Right ventricle myocardium superior (tissue), 1 donor: ENCODE measurements at regions not wholly inside any gene's neighbourhood (a gene's known extent, or its start where the extent isn't known, plus 50 kb on each side); places are given as distances from the start of the nearest gene placed in this dataset.

Experiments
- ATAC-seq: fragments of 200-7000 bp; cut with Tn5 transposase; one replicate; pipeline ENCODE4 v1.9.1; 2020; ENCODE audit warnings: mild to moderate bottlenecking; ENCODE audit not compliant: poor library complexity
- DNase-seq: peaks from one replicate; pipeline ENCODE4 v3.0.0-alpha.2; 2020
- intact Hi-C: fragments of 100-400 bp; cut with DNase I; formaldehyde crosslinking; loops from one replicate; pipeline ENCODE4 v1.11.2; 2022
- donor health status: DM: no; HTN: yes; CAD: no; lungs with severe emphysema.

DNA sequence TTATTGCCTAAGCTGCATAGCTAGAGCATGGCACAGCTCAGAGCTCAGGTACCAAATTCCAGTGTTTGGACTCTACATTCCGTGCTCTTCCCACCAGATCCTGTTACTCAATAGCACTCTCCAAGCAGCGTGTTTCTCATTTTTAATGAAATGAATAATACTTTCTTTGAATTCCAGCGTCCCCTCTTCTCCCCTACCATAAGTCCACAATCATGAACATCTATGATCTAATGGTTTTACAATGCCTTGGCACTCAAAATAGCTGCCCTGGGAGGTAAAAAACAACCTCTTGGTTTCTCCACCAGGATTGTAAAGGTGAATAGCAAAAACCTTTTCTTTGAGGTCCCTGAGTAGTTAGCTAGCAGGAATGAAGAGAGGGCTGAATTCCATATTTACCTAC, 480.0 kb upstream of the PKN2 start:
- DNase-seq (no peak), ATAC-seq (no peak)
- intact Hi-C loops: no loop called here

DNA sequence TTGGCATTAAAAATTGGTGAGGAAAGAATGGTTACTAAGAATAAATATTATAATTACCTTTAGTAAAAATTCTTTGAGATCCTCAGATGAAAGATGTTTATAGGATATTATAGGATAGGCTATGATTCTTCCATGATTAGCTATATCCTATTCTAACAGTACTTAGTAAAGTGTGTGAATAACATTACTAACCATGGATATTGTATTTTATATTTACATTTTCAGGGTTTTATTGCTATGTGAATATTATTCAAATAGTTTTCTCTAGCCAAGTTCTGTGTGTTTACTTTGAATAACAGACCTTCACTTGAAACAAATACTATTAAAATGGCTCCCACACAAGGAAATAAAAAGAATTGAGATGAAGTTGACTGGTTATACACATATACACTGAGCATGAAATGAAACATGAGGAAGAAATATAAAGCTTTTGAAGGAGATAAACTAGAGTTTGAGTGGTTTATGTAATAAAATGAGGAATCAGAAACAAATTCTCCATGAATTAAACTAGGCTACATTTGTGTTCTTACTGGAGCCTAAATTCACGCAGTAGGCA, 479.4 kb upstream of the PKN2 start:
- ATAC-seq (no peak), DNase-seq (no peak)
- intact Hi-C loops: no loop called here

DNA sequence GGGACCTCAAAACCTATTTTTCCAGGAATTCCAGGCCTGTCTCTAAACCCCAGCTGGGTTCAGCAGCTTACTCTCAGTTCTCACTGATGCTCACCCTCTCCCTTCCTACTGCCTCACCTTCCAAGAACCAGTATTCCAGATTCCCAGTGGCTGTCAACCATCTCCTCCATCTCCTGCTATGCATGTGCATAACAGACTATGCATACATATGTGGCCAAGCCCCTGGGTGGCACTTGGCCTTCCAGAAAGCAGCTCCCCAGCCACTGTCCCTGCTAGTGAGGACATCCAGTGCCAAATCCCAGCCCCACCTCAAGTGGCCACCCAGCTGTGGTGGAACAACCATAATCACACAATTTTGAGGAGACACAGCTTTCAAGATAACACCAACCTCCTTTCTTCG, 475.7 kb upstream of the PKN2 start:
- intact Hi-C loops: no loop called here
- ATAC-seq (no peak), DNase-seq (no peak)

DNA sequence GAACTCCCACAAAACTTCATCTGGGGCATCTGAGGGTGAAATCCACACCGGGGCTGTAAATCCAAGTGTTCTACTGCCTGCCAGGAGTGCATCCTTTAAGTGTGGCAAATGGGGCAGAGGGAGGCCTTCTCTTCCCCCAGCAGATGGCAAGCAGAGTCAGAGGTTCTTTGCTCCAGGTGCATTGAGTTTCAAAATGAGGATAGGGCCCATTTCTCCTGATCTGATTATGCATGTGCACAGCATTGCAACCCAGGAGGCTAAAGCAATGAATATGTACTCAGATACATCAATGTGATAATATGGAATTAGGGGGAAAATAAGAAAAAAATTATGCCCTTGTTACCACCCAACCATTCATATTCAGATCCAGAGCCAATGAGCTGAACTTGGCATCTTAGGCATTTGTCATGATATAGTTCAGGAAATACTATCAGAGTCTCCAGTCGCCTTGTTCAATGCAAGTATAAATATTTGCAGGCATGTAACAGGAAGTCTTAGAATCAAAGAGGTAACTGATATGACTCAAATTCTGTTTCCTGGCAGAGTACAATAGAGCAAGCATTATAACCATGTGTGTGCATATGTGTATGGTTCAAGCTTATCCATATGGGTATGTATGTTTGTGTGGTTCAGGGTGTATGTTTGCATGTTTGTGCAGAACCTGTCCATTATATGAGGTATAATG, 473.8 kb upstream of the PKN2 start:
- DNase-seq: no peak
- no peak for ATAC-seq
- intact Hi-C loops: no loop called here

GRCh38 chr1:88216441-88216840, 467.6 kb upstream of the PKN2 start:
- DNase-seq: no peak
- intact Hi-C loops: no loop called here
- ATAC-seq: no peak

GRCh38 chr1:88217386-88217785, 466.7 kb upstream of the PKN2 start:
- intact Hi-C loops: no loop called here
- ATAC-seq (no peak), DNase-seq (no peak)

DNA sequence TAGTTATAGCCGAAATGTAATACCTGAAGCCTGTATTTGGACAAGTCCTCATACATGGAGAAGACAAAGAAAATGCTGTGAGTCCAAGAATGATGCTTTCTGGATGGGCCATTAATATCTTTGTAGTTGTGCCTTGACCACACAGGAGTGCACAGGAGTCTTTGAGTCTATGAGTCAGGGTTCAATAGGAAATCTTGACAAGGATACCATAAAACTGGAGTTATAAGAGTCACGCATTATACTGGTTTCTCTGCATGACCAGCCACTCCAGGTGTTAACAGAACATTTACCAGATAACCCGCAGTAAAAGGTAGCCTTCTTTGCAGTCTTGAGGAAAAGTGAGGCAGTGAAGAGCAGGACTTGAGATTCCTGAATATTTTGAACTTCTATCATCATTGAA, 464.6 kb upstream of the PKN2 start:
- ATAC-seq: no peak
- no peak for DNase-seq
- intact Hi-C loops: no loop called here

DNA sequence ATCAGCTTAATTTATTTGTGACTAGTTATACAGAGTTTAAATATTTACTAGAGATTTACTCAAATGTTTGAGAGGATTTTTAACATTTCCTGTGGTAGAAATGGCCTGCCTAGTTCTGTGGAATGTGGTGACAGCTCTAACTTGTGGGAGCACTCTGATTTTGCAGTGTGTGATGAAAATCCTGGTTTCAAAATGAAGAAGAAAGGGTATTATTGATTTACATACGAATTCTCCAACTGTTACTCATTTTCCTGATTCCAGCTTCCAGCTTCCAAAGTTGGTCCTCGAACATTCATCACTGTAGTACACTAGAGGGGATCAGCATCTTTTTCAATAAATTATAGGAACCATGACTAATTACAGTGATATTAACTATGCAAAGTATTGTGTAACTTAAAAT, 462.7 kb upstream of the PKN2 start:
- intact Hi-C loops: no loop called here
- DNase-seq (no peak), ATAC-seq (no peak)

GRCh38 chr1:88224906-88225305, 459.2 kb upstream of the PKN2 start:
- ATAC-seq: no peak
- intact Hi-C loops: no loop called here

GRCh38 chr1:88228114-88228513, 456.0 kb upstream of the PKN2 start:
- intact Hi-C loops: no loop called here
- no peak for ATAC-seq

More at GRCh38 chr1:88224906-88225305, 459.2 kb upstream of the PKN2 start:
- no peak for DNase-seq

GRCh38 chr1:88230126-88230525, 453.9 kb upstream of the PKN2 start:
- no peak for DNase-seq
- no peak for ATAC-seq
- intact Hi-C loops: no loop called here

More at GRCh38 chr1:88228114-88228513, 456.0 kb upstream of the PKN2 start:
- no peak for DNase-seq

GRCh38 chr1:88237058-88237457, 447.0 kb upstream of the PKN2 start:
- no peak for DNase-seq
- no peak for ATAC-seq
- intact Hi-C loops: no loop called here

DNA sequence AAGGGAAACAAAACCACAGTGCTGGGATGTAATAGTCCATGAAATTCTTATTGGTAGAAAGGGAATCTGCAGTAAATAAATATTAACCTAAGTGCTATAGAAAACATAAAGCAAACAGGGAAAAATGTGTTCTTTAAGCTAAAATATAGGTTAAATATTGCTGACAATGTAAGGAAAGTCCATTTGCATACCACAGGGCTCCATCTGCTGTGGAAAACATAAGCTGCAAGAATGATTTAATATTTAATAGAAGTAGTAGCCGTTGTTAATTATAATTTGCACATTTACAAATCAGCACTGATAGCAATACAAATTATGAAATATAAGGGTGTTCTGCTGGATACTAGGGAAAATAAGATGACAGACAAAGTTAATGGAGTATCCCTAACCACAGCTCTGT, 444.9 kb upstream of the PKN2 start:
- no peak for ATAC-seq
- intact Hi-C loops: no loop called here
- no peak for DNase-seq

DNA sequence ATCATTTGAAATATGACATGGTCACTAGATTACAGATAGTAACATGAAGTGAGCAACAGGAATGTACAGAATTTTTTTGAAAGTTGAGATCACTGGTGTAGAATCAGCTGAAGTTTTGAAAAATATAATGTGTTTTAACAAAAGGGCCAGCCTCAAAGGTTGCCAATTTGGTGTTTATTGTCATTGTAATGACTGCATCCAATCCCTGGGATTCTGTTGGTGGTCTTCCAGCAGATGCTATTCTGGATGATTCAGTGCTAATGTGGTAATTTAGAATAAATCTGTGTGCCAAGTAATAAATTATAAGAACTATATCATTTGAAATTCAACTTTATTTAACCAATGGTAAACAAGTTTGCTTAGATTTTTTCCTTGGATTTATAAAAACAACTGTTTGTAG, 436.4 kb upstream of the PKN2 start:
- ATAC-seq (no peak), DNase-seq (no peak)
- intact Hi-C loops: no loop called here

DNA sequence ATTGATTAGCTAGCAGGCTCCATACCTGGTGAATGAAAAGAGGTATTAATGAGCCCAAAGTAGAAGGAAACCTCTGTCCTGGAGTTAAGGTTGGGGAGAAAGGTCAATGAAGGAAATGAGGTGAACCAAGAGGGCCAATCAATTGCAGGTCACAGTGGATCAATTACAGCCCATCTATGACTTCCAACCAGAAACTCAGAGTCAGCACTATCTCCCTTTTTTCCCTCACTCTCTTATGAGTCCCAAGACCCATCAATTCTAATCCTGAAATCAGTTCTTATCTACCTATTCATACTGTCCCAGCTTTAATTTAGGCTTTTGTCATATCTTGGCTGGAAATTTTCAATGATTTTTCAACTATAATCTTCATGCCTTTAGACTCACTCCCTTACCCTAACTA, 433.2 kb upstream of the PKN2 start:
- no peak for DNase-seq
- ATAC-seq: no peak
- intact Hi-C loops: no loop called here

DNA sequence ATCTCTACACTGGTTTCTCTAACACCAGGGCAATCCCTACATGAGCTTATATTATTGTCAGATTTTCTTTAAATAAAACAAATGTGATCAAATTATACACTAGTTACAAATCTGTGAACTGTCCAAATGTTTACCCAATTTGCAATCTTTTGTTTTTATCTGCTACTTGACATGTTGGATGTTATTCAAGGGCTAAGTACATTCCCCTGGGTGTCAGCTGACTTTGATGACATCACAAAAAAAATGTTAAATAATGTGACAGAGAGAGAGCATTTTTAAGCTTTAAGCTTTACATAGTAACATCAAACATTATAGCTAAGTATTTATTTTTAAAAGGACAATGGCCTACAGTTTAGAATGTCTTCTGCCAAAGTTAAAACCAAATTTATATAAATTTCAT, 431.3 kb upstream of the PKN2 start:
- ATAC-seq (no peak), DNase-seq (no peak)
- intact Hi-C loops: no loop called here

- ATAC-seq (no peak), DNase-seq (no peak)
- intact Hi-C loops: no loop called here
Measured at GRCh38 chr1:88265606-88266005, 418.5 kb upstream of the PKN2 start.

- DNase-seq (no peak), ATAC-seq (no peak)
- intact Hi-C loops: no loop called here
Measured at GRCh38 chr1:88266051-88266450, 418.0 kb upstream of the PKN2 start.

DNA sequence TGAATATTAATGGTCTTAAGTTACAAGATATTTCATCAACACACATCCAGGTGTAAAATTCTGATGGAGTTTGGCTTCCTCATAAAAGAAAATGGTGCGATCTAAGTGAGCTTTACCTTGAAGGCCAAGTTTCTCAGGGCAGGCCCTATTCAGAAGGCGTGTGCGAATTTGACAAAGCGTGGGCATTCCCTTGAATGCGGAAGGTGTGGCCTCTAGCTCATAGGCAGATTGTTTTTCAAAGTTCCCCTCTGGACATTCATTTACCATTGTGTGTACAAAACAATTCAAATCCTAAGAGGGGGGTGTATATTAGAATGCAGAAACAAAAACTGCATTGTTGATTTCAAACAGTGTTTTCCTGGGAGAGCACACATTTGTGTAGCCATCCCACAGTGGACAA, 411.9 kb upstream of the PKN2 start:
- DNase-seq: no peak
- ATAC-seq: no peak
- intact Hi-C loops: no loop called here

DNA sequence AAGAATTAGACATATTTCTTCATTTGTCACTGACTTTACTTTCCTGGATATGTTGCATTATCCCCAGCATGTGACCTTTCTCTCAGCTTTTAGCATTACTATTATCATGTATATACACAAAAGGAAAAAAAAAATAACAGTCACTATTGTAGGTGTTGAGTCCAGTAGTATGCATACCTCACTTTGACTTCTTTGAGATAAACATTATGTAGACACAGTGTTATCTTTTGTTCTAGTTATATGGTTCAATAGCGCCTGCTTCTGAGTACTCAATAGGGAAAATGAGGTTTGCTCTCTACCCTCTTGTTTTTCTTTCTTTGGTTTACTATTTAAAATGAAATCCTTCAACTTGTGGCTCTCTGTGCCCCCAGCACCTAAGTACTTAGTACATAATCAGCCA, 409.6 kb upstream of the PKN2 start:
- DNase-seq (no peak), ATAC-seq (no peak)
- intact Hi-C loops: no loop called here

GRCh38 chr1:88275259-88275862, 408.7 kb upstream of the PKN2 start:
- intact Hi-C loops: no loop called here
- ATAC-seq: no peak

More at GRCh38 chr1:88275259-88275862, 408.7 kb upstream of the PKN2 start:
- DNase-seq: no peak
